ENCODE measurements at regions not wholly inside any gene's neighbourhood (a gene's known extent, or its start where the extent isn't known, plus 50 kb on each side); places are given as distances from the start of the nearest gene placed in this dataset.

DNA sequence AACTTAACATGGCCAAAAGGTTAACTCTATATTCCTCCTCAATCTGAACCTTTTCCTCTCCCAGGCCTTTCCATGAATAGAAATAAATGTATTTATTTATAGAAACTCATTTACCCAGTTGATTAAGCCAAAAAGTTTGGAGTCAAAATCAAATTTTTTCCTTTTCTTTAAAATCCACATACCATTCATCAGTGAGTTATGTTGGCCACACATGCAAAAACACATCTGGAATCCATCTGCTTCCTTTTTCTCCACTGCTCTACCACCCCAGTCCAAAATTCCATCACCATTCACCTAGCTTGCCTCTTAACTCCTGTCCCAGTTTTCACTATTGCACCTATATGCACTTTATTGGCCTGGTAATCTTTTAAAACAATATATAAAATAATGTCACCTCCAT is 62.4 kb upstream of the TMEM200A start:
- Mint-ChIP-seq H3K4me3 (ENCODE audit: unreplicated experiment) (no peak overlapping the region), H3K27ac (ENCODE audit: unreplicated experiment) (no peak overlapping the region)

GRCh38 chr6:130298258-130298657 is 67.6 kb upstream of the TMEM200A start:
- Mint-ChIP-seq H3K36me3 (ENCODE audit: unreplicated experiment) (no peaks in the 10 kb centered on the region), H3K27me3 (ENCODE audit: unreplicated experiment) (peaks cover 2% of the 10 kb centered on the region), H3K27ac (ENCODE audit: unreplicated experiment) (no peak overlapping the region), H3K9me3 (ENCODE audit: unreplicated experiment) (no peaks in the 10 kb centered on the region), H3K4me1 (ENCODE audit: low read depth, unreplicated experiment) (no peaks in the 10 kb centered on the region), H3K4me3 (ENCODE audit: unreplicated experiment) (no peak overlapping the region)
- TF ChIP-seq, protein P1, sequence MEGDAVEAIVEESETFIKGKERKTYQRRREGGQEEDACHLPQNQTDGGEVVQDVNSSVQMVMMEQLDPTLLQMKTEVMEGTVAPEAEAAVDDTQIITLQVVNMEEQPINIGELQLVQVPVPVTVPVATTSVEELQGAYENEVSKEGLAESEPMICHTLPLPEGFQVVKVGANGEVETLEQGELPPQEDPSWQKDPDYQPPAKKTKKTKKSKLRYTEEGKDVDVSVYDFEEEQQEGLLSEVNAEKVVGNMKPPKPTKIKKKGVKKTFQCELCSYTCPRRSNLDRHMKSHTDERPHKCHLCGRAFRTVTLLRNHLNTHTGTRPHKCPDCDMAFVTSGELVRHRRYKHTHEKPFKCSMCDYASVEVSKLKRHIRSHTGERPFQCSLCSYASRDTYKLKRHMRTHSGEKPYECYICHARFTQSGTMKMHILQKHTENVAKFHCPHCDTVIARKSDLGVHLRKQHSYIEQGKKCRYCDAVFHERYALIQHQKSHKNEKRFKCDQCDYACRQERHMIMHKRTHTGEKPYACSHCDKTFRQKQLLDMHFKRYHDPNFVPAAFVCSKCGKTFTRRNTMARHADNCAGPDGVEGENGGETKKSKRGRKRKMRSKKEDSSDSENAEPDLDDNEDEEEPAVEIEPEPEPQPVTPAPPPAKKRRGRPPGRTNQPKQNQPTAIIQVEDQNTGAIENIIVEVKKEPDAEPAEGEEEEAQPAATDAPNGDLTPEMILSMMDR (IDR thresholded peaks at IDR 0.05; ENCODE audit: partially characterized antibody, unreplicated experiment), result no peak
- no peak for DNase-seq

More for the DNA sequence above, 62.4 kb upstream of the TMEM200A start:
- no peaks in the 10 kb centered on the region for H3K36me3 Mint-ChIP-seq (ENCODE audit: unreplicated experiment)
- DNase-seq, result no peak
- no peaks in the 10 kb centered on the region for H3K27me3 Mint-ChIP-seq (ENCODE audit: unreplicated experiment)
- TF ChIP-seq, protein P1 (IDR thresholded peaks at IDR 0.05; ENCODE audit: partially characterized antibody, unreplicated experiment), result no peak
- H3K4me1 Mint-ChIP-seq (ENCODE audit: low read depth, unreplicated experiment), result no peaks in the 10 kb centered on the region
- no peaks in the 10 kb centered on the region for H3K9me3 Mint-ChIP-seq (ENCODE audit: unreplicated experiment)

DNA sequence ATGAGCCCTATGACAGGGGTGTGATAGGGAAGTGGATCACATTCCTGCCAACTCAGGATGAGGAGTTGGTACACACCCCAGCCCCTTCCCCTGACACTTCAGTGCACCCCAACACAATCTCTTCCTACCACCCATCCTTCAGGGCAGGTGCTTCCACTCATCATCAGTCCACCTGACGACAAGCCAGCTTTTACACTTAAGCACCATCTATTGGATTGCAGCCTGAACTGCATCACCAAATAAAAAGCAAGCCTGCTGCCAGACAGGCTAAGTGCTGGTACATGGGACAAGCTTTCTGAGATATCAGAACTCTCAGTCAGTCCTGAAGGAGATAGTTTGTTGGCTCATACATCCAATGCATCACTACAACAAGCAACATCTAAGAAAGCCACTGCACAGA is 69.0 kb upstream of the TMEM200A start:
- no peaks in the 10 kb centered on the region for H3K36me3 Mint-ChIP-seq (ENCODE audit: unreplicated experiment)
- H3K4me1 Mint-ChIP-seq (ENCODE audit: low read depth, unreplicated experiment), result no peaks in the 10 kb centered on the region
- TF ChIP-seq, protein P1 (IDR thresholded peaks at IDR 0.05; ENCODE audit: partially characterized antibody, unreplicated experiment), result no peak

GRCh38 chr6:130293800-130294199 is 71.0 kb upstream of the SAMD3 start:
- Mint-ChIP-seq H3K27ac (ENCODE audit: unreplicated experiment) (no peak overlapping the region), H3K27me3 (ENCODE audit: unreplicated experiment) (peaks cover 2% of the 10 kb centered on the region)

More for the DNA sequence above, 69.0 kb upstream of the TMEM200A start:
- H3K9me3 Mint-ChIP-seq (ENCODE audit: unreplicated experiment), result no peaks in the 10 kb centered on the region
- H3K27me3 Mint-ChIP-seq (ENCODE audit: unreplicated experiment), result peaks cover 2% of the 10 kb centered on the region
- no peak for DNase-seq
- H3K27ac Mint-ChIP-seq (ENCODE audit: unreplicated experiment), result no peak overlapping the region
- H3K4me3 Mint-ChIP-seq (ENCODE audit: unreplicated experiment), result no peak overlapping the region

DNA sequence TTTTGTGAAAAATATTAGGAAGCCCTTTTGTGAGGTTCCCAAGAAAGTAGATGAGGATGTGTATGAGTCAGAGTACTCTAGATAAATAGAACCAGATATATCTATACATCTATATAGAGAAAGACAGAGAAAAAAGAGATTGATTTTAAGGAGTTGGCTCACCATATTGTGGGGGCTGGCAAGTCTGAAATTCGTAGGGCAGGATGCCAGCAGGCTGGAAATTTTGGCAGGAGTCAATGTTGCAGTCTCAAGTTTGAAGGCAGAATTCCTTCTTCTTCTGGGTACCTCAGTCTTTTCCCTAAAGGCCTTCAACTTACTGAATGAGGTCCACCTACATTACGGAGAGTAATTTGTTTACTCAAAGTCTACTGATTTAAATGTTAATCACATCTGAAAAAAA is 65.3 kb upstream of the SAMD3 start:
- TF ChIP-seq, protein P1 (IDR thresholded peaks at IDR 0.05; ENCODE audit: partially characterized antibody, unreplicated experiment), result no peak
- no peaks in the 10 kb centered on the region for H3K36me3 Mint-ChIP-seq (ENCODE audit: unreplicated experiment)
- H3K4me3 Mint-ChIP-seq (ENCODE audit: unreplicated experiment), result no peak overlapping the region
- no peaks in the 10 kb centered on the region for H3K9me3 Mint-ChIP-seq (ENCODE audit: unreplicated experiment)
- H3K27me3 Mint-ChIP-seq (ENCODE audit: unreplicated experiment), result no peaks in the 10 kb centered on the region
- no peak for DNase-seq
- H3K4me1 Mint-ChIP-seq (ENCODE audit: low read depth, unreplicated experiment), result no peaks in the 10 kb centered on the region
- H3K27ac Mint-ChIP-seq (ENCODE audit: unreplicated experiment), result no peak overlapping the region

More at GRCh38 chr6:130293800-130294199, 71.0 kb upstream of the SAMD3 start:
- Mint-ChIP-seq H3K4me1 (ENCODE audit: low read depth, unreplicated experiment) (no peaks in the 10 kb centered on the region), H3K9me3 (ENCODE audit: unreplicated experiment) (no peaks in the 10 kb centered on the region), H3K4me3 (ENCODE audit: unreplicated experiment) (no peak overlapping the region), H3K36me3 (ENCODE audit: unreplicated experiment) (no peaks in the 10 kb centered on the region)
- peak; percentile 25 for DNase-seq
- TF ChIP-seq, protein P1 (IDR thresholded peaks at IDR 0.05; ENCODE audit: partially characterized antibody, unreplicated experiment), result peak; percentile 32
